Suprapubic skin (tissue), 4 donors: ENCODE measurements at regions not wholly inside any gene's neighbourhood (a gene's known extent, or its start where the extent isn't known, plus 50 kb on each side); places are given as distances from the start of the nearest gene placed in this dataset.
"Not testable (repeated sequence)": the region's sequence is repeated elsewhere in the genome, so short reads cannot be mapped to it uniquely, and the experiment has no call there.

Source experiments
- EP300 ChIP-seq: sonication (generic); formaldehyde crosslinking; IDR thresholded peaks from one replicate; pipeline ENCODE4 v1.6.1; 2017; ENCODE audit warnings: antibody characterized with exemption
- POLR2A ChIP-seq, 2 donors: fragments of 450-650 bp; IDR thresholded peaks; one replicate each; pipeline ENCODE4 v1.6.1; 2017; ENCODE audit warnings: antibody characterized with exemption in 2 of 2, mild to moderate bottlenecking in 2 of 2, moderate library complexity in 2 of 2
- POLR2AphosphoS5 ChIP-seq, 3 donors: sonication (generic); formaldehyde crosslinking; IDR thresholded peaks; one replicate each; pipeline ENCODE4 v1.6.1; 2017; ENCODE audit warnings: antibody characterized with exemption in 3 of 3
- TF ChIP-seq, protein P1 (sequence below), 2 donors: fragments of 200-600 bp in 1 of 2; fragments of 450-650 bp in 1 of 2; sonication (generic) in 1 of 2; IDR thresholded peaks; one replicate each; pipeline ENCODE4 v1.5.1; 2016 to 2019; ENCODE audit warnings: antibody characterized with exemption in 2 of 2, mild to moderate bottlenecking in 1 of 2, moderate library complexity in 1 of 2

DNA sequence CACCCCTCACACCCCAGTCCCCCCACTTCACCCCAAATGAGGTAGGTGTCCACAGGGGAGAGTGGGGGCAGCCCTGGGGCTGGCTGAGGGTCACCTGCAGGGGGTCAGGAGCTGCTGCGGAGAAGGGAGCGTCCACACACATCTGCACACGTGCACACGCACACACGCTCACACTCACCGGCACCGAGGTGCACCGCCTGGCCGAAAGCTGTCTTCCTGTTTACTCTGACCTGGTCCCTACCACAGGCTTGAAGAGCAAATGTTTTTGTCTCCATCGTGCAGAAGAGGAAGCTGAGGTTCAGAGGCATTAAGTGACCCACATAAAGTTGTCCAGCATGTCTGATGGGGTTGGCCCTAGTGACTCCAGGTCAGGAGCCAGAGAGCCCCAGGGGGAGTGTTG is 4382.1 kb upstream of the TPTE start:
- TF ChIP-seq, protein P1, sequence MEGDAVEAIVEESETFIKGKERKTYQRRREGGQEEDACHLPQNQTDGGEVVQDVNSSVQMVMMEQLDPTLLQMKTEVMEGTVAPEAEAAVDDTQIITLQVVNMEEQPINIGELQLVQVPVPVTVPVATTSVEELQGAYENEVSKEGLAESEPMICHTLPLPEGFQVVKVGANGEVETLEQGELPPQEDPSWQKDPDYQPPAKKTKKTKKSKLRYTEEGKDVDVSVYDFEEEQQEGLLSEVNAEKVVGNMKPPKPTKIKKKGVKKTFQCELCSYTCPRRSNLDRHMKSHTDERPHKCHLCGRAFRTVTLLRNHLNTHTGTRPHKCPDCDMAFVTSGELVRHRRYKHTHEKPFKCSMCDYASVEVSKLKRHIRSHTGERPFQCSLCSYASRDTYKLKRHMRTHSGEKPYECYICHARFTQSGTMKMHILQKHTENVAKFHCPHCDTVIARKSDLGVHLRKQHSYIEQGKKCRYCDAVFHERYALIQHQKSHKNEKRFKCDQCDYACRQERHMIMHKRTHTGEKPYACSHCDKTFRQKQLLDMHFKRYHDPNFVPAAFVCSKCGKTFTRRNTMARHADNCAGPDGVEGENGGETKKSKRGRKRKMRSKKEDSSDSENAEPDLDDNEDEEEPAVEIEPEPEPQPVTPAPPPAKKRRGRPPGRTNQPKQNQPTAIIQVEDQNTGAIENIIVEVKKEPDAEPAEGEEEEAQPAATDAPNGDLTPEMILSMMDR (IDR thresholded peaks at IDR 0.05): not testable (repeated sequence)
- not testable (repeated sequence) for TF ChIP-seq EP300; POLR2AphosphoS5 (IDR thresholded peaks at IDR 0.05); POLR2A (IDR thresholded peaks at IDR 0.05)
